ENCODE measurements at regions not wholly inside any gene's neighbourhood (a gene's known extent, or its start where the extent isn't known, plus 50 kb on each side); places are given as distances from the start of the nearest gene placed in this dataset.

- no peak for FAIRE-seq
- H3K36me3 ChIP-seq (ENCODE audit: control insufficient read depth, insufficient read depth, low read length), result no peaks in the 10 kb centered on the region
- TF ChIP-seq CTCF (IDR thresholded peaks at IDR 0.05; ENCODE audit: insufficient read depth, low read length, severe bottlenecking), result no peak
Observed at GRCh38 chr3:193863657-193864357, 270.8 kb downstream of the OPA1 start.

GRCh38 chr3:193865339-193865738 lies 270.6 kb upstream of the HES1 start:
- no peak for TF ChIP-seq CTCF (IDR thresholded peaks at IDR 0.05; ENCODE audit: insufficient read depth, low read length, severe bottlenecking)
- Histone ChIP-seq H3K27me3 (ENCODE audit: control insufficient read depth, insufficient read depth, low read length) (no peaks in the 10 kb centered on the region), H3K36me3 (ENCODE audit: control insufficient read depth, insufficient read depth, low read length) (no peaks in the 10 kb centered on the region), H3K4me3 (ENCODE audit: low read depth, low read length) (no peak overlapping the region)
- DNase-seq (ENCODE audit: low read depth) (no peak), FAIRE-seq (no peak)

More at GRCh38 chr3:193863657-193864357, 270.8 kb downstream of the OPA1 start:
- H3K27me3 ChIP-seq (ENCODE audit: control insufficient read depth, insufficient read depth, low read length), result no peaks in the 10 kb centered on the region
- DNase-seq (ENCODE audit: low read depth), result no peak
- no peak overlapping the region for H3K4me3 ChIP-seq (ENCODE audit: low read depth, low read length)

GRCh38 chr3:193865896-193866480 lies 270.0 kb upstream of the HES1 start:
- Histone ChIP-seq H3K27me3 (ENCODE audit: control insufficient read depth, insufficient read depth, low read length) (no peaks in the 10 kb centered on the region), H3K4me3 (ENCODE audit: low read depth, low read length) (no peak overlapping the region), H3K36me3 (ENCODE audit: control insufficient read depth, insufficient read depth, low read length) (no peaks in the 10 kb centered on the region)
- DNase-seq (ENCODE audit: low read depth) (no peak), FAIRE-seq (no peak)
- no peak for TF ChIP-seq CTCF (IDR thresholded peaks at IDR 0.05; ENCODE audit: insufficient read depth, low read length, severe bottlenecking)

- no peak for TF ChIP-seq CTCF (IDR thresholded peaks at IDR 0.05; ENCODE audit: insufficient read depth, low read length, severe bottlenecking)
- DNase-seq (ENCODE audit: low read depth), result no peak
- no peaks in the 10 kb centered on the region for H3K27me3 ChIP-seq (ENCODE audit: control insufficient read depth, insufficient read depth, low read length)
- H3K4me3 ChIP-seq (ENCODE audit: low read depth, low read length), result no peak overlapping the region
- FAIRE-seq, result no peak
- no peaks in the 10 kb centered on the region for H3K36me3 ChIP-seq (ENCODE audit: control insufficient read depth, insufficient read depth, low read length)
Observed at GRCh38 chr3:193868590-193868989, 267.4 kb upstream of the HES1 start.

GRCh38 chr3:193869221-193870201 lies 266.4 kb upstream of the HES1 start:
- TF ChIP-seq CTCF (IDR thresholded peaks at IDR 0.05; ENCODE audit: insufficient read depth, low read length, severe bottlenecking), result no peak
- FAIRE-seq (no peak), DNase-seq (ENCODE audit: low read depth) (peak; percentile 61)
- H3K36me3 ChIP-seq (ENCODE audit: control insufficient read depth, insufficient read depth, low read length), result no peaks in the 10 kb centered on the region
- H3K27me3 ChIP-seq (ENCODE audit: control insufficient read depth, insufficient read depth, low read length), result no peaks in the 10 kb centered on the region
- H3K4me3 ChIP-seq (ENCODE audit: low read depth, low read length), result no peak overlapping the region

Measured in bronchial epithelial cell (primary cell).